Fibroblast of villous mesenchyme (primary cell): ENCODE measurements at regions not wholly inside any gene's neighbourhood (a gene's known extent, or its start where the extent isn't known, plus 50 kb on each side); places are given as distances from the start of the nearest gene placed in this dataset.

Experiments used
- DNase-seq: peaks from one replicate; pipeline ENCODE4 v3.0.0-alpha.2; 2010; ENCODE audit warnings: low read depth
- H3K4me3 ChIP-seq: 2 replicates; pipeline ENCODE4 v1.5.1; 2011; ENCODE audit warnings: low read depth, mild to moderate bottlenecking, low read length
- TF ChIP-seq, protein P1 (sequence below): IDR thresholded peaks from 2 replicates; pipeline ENCODE4 v1.5.1; 2012; ENCODE audit warnings: low read depth, mild to moderate bottlenecking, low read length; ENCODE audit not compliant: insufficient read depth

DNA sequence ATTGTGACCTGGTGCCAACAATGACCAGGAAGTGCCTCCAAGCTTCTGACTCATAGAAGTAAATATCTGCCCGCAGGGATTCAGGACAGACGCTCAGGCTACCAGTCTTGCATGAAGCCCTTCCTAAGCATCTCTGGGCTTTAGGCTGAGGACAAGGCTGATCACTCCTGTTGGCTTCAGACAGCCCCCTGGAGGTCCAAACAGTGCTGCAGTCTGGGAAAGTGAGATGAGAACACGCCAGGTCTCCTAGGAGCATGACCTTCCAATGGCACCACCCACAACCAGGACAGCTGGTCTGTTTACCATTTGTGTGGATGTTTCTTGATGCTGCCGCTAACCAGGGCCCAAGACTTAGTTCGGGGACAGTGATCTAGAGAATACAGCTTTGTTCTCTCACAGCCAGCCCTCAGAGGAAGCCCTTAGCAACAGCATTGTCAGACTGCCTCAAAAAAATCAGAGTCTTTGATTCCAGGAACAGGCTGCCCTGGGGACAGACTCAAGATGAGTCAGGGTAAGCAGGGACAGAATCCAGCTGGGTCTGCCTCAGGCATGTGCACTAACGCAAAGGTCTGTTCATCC, 111.2 kb downstream of the ZNF280B start:
- peak; percentile 4 for DNase-seq
- TF ChIP-seq, protein P1, sequence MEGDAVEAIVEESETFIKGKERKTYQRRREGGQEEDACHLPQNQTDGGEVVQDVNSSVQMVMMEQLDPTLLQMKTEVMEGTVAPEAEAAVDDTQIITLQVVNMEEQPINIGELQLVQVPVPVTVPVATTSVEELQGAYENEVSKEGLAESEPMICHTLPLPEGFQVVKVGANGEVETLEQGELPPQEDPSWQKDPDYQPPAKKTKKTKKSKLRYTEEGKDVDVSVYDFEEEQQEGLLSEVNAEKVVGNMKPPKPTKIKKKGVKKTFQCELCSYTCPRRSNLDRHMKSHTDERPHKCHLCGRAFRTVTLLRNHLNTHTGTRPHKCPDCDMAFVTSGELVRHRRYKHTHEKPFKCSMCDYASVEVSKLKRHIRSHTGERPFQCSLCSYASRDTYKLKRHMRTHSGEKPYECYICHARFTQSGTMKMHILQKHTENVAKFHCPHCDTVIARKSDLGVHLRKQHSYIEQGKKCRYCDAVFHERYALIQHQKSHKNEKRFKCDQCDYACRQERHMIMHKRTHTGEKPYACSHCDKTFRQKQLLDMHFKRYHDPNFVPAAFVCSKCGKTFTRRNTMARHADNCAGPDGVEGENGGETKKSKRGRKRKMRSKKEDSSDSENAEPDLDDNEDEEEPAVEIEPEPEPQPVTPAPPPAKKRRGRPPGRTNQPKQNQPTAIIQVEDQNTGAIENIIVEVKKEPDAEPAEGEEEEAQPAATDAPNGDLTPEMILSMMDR = peak; percentile 9
- no peak overlapping the region for H3K4me3 ChIP-seq

DNA sequence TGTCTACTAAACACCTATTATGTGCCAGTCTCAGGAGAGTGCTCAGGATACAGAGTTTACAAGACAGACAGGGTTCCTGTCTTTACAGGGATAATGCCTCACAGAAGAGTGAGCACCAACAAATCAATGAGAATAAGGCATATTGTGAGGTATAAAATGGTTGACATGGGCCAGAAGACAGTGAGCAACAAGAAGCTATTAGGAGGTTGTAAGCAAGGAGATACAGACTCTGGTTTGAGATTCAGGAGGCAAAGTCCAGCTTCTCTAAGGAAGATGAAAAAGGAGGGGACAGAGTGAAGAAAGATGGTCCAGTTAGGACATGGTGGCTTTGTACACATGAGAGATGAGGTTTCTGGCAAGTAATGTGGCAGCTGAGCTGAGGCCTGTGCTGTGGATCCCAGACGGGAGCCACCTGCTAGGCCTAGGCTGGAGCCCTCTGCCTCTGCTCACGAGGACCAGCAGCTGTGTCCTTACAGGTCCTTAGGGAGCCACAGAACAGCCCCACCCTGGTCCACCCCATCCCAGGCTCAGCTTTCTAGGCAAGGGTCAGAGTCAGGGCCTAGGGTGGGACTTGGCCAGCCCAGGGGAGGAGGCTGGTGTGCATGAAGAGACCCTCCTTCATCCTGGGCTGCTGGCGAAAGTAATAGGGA, 110.5 kb downstream of the ZNF280B start:
- no peak for DNase-seq
- no peak overlapping the region for H3K4me3 ChIP-seq
- TF ChIP-seq, protein P1 = no peak

DNA sequence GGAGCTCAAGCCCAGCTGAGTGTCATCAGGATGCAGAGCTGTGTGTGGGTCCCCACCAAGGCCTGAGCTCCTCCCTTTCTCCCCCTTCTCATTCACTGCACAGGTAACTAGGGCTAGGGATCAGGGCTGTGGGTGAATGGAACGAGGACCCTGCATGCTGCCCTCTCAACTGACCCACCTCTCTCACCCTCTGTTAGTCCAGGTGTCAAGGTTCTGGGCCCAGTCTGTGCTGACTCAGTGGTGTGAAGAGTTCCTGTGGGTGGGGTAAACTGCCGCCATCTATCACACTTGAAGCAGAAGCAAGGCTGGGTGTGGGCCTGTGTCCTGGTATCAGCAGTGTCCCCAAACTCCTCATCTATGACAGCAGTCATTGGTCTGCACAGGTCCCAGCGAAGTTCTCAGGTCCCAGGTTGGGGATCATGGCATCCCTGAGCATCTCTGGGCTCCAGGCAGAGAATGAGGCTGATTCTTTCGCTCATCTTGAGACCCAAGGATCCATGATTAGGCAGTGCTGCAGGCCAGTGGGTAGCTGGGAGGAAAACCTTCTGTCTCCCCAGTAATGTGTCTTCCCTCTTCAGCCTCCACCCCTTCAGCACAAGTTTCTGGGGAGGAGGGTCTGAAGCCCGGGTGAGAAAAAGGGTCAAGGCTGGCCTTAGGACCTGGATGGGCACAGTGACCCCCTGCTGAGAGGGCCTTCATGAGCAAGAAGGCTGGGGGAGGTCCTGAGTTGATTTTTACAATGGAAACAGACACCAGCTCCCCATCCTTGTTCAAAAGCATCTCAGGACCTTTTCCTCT, 109.8 kb downstream of the ZNF280B start:
- TF ChIP-seq, protein P1 = no peak
- no peak overlapping the region for H3K4me3 ChIP-seq
- DNase-seq = no peak

DNA sequence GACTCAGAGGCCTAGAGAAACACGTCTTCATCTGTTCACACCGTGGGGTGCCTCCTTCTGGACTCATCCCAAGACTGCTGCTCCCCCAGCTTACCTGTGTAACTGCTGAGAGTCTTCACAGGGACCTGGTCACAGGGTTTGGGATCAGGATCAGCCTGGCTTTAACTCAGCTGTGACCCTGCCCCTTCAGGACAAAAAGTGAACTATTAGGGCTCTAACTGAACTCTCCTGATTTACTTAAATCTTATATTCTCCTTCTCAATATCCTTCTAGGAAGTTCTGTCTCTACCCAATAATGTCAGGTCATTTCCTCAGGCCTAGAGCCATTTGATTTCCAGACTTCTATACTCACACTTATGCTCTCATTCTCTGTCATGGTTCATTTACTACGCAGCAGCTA, 108.4 kb downstream of the ZNF280B start:
- TF ChIP-seq, protein P1 = no peak
- DNase-seq = no peak
- no peak overlapping the region for H3K4me3 ChIP-seq

DNA sequence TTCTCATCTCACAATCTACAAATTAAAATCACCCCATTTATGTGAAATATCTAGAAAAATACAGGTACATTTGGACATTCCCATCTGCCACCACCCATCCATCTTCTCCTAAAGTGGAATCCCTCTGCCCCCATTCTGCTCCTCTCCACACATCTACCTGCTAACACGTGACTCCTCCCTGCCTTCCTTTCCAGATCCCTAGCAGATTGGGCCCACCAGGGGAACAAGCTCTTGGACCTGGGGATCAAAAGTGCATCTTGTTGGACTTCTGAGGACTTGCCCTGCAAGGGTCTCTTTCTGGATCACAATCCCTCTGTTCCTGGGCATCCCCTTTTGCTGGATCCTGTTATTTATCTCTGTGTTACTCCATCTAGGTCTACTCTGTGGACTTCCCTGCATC, 107.6 kb downstream of the ZNF280B start:
- no peak overlapping the region for H3K4me3 ChIP-seq
- TF ChIP-seq, protein P1 = no peak
- no peak for DNase-seq

DNA sequence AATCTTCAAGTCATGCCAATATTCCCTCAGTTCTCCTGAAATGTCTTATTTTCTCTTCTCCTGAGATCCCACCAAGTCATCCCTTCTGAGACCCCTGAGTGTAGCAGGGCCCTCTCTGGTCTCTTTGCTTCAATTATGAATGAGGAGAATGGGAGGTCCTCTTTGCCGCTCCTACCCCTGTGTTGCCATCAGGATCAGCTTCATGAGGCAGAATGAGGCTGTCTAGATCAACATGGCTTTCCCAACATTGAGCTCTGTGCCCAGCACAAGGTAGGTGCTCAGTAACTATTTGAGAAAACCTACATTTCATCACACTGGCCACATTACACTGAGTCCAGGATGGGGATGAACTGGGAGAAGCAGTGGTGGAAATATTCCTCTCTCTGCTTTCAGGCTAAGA, 107.2 kb downstream of the ZNF280B start:
- no peak for DNase-seq
- no peak overlapping the region for H3K4me3 ChIP-seq
- TF ChIP-seq, protein P1 = no peak
